ENCODE measurements at regions not wholly inside any gene's neighbourhood (a gene's known extent, or its start where the extent isn't known, plus 50 kb on each side); places are given as distances from the start of the nearest gene placed in this dataset.
A peak's percentile ranks its signal among the peaks of the same experiment; 100 is the strongest.

GRCh38 chr12:16984484-16984883 is 378.5 kb upstream of the LMO3 start:
- no peaks in the 10 kb centered on the region for H4K20me1 ChIP-seq (ENCODE audit: insufficient read depth, low read length)
- peak; percentile 71 for DNase-seq
- H2AFZ ChIP-seq (ENCODE audit: low read length): peak overlapping the region; percentile 53
- peak overlapping the region; percentile 39; the same call in 1 of the 2 replicates for H3K27ac ChIP-seq (ENCODE audit: low read length)
- H3F3A ChIP-seq (ENCODE audit: insufficient read depth, low read length): no peaks in the 10 kb centered on the region
- H3K4me1 ChIP-seq (ENCODE audit: low read length): no peaks in the 10 kb centered on the region
- no peaks in the 10 kb centered on the region for H3K27me3 ChIP-seq (replicated peaks; ENCODE audit: insufficient read depth, low read length)
- H3K9me2 ChIP-seq (replicated peaks; ENCODE audit: insufficient read depth, low read length): no peaks in the 10 kb centered on the region
- no peaks in the 10 kb centered on the region for H3K9me3 ChIP-seq (replicated peaks; ENCODE audit: insufficient read depth, low read length)
- H3K79me2 ChIP-seq (ENCODE audit: low read length): no peaks in the 10 kb centered on the region
- no peak for TF ChIP-seq EZH2 (optimal IDR thresholded peaks at IDR 0.05; ENCODE audit: low read depth, low read length)
- no peak for TF ChIP-seq CTCF (IDR thresholded peaks at IDR 0.05; ENCODE audit: low read length)
- TF ChIP-seq EZH2phosphoT487 (IDR thresholded peaks at IDR 0.05; ENCODE audit: low read length): no peak
- H3K36me3 ChIP-seq (replicated peaks; ENCODE audit: insufficient read depth, low read length): no peaks in the 10 kb centered on the region
- peak overlapping the region; percentile 72 for H3K4me2 ChIP-seq (ENCODE audit: low read depth, low read length)
- peak overlapping the region; percentile 38; the same call in 1 of the 2 replicates for H3K9ac ChIP-seq (ENCODE audit: low read length)
- H3K4me3 ChIP-seq (ENCODE audit: low read length): peak overlapping the region; percentile 55

GRCh38 chr12:16972923-16973770 is 367.2 kb upstream of the LMO3 start:
- no peak overlapping the region for H2AFZ ChIP-seq (ENCODE audit: low read length)
- no peaks in the 10 kb centered on the region for H3K9me2 ChIP-seq (replicated peaks; ENCODE audit: insufficient read depth, low read length)
- no peak overlapping the region for H3K4me3 ChIP-seq (ENCODE audit: low read length)
- TF ChIP-seq CTCF (IDR thresholded peaks at IDR 0.05; ENCODE audit: low read length) (no peak), EZH2phosphoT487 (IDR thresholded peaks at IDR 0.05; ENCODE audit: low read length) (no peak), EZH2 (optimal IDR thresholded peaks at IDR 0.05; ENCODE audit: low read depth, low read length) (no peak)
- H3K9me3 ChIP-seq (replicated peaks; ENCODE audit: insufficient read depth, low read length): no peaks in the 10 kb centered on the region
- no peak overlapping the region for H3K27ac ChIP-seq (ENCODE audit: low read length)
- no peak for DNase-seq
- no peaks in the 10 kb centered on the region for H3K79me2 ChIP-seq (ENCODE audit: low read length)
- H3K4me1 ChIP-seq (ENCODE audit: low read length): no peaks in the 10 kb centered on the region
- H4K20me1 ChIP-seq (ENCODE audit: insufficient read depth, low read length): no peaks in the 10 kb centered on the region
- H3K36me3 ChIP-seq (replicated peaks; ENCODE audit: insufficient read depth, low read length): no peaks in the 10 kb centered on the region
- no peaks in the 10 kb centered on the region for H3K27me3 ChIP-seq (replicated peaks; ENCODE audit: insufficient read depth, low read length)
- H3K4me2 ChIP-seq (ENCODE audit: low read depth, low read length): no peak overlapping the region
- no peaks in the 10 kb centered on the region for H3F3A ChIP-seq (ENCODE audit: insufficient read depth, low read length)
- no peak overlapping the region for H3K9ac ChIP-seq (ENCODE audit: low read length)

GRCh38 chr12:16962889-16963288 is 356.9 kb upstream of the LMO3 start:
- Histone ChIP-seq H2AFZ (ENCODE audit: low read length) (no peak overlapping the region), H3K36me3 (replicated peaks; ENCODE audit: insufficient read depth, low read length) (no peaks in the 10 kb centered on the region), H3K9me2 (replicated peaks; ENCODE audit: insufficient read depth, low read length) (no peaks in the 10 kb centered on the region), H3K4me2 (ENCODE audit: low read depth, low read length) (no peak overlapping the region), H3K4me1 (ENCODE audit: low read length) (no peaks in the 10 kb centered on the region), H3K79me2 (ENCODE audit: low read length) (no peaks in the 10 kb centered on the region), H4K20me1 (ENCODE audit: insufficient read depth, low read length) (no peaks in the 10 kb centered on the region), H3F3A (ENCODE audit: insufficient read depth, low read length) (no peaks in the 10 kb centered on the region), H3K9me3 (replicated peaks; ENCODE audit: insufficient read depth, low read length) (no peaks in the 10 kb centered on the region), H3K27ac (ENCODE audit: low read length) (no peak overlapping the region), H3K9ac (ENCODE audit: low read length) (no peak overlapping the region), H3K27me3 (replicated peaks; ENCODE audit: insufficient read depth, low read length) (no peaks in the 10 kb centered on the region), H3K4me3 (ENCODE audit: low read length) (no peak overlapping the region)
- no peak for DNase-seq
- TF ChIP-seq EZH2phosphoT487 (IDR thresholded peaks at IDR 0.05; ENCODE audit: low read length) (no peak), EZH2 (optimal IDR thresholded peaks at IDR 0.05; ENCODE audit: low read depth, low read length) (no peak), CTCF (IDR thresholded peaks at IDR 0.05; ENCODE audit: low read length) (no peak)

All from MM.1S (cell line).